ENCODE measurements at regions not wholly inside any gene's neighbourhood (a gene's known extent, or its start where the extent isn't known, plus 50 kb on each side); places are given as distances from the start of the nearest gene placed in this dataset.

DNA sequence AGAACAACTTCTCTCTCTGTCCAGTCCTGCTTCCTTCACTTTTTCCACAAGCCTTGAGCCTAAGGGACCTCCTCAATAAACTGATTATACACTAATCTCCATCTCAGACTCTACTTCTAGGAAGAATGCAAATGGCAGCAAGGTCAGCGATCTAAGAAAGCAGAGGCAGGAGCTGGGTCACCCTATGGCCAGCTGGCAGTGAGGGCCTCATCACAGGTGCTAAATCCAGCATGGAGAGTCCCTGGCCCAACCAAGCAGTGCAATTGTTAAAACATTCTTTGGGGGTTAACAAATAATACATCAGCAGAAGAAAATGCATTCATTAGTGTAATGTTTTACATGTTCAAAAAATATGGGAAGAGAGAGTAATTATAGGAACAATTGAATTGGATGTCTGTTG, 416.0 kb downstream of the SIPA1L2 start:
- Mint-ChIP-seq H3K27me3 (peaks cover 2% of the 10 kb centered on the region), H3K4me3 (no peak overlapping the region), H3K4me1 (no peaks in the 10 kb centered on the region), H3K9me3 (peaks cover 1% of the 10 kb centered on the region), H3K27ac (no peak overlapping the region), H3K36me3 (no peaks in the 10 kb centered on the region)
- POLR2A ChIA-PET: no interaction called here
- ATAC-seq (ENCODE audit: low read depth) (no peak), DNase-seq (no peak)

- no peak overlapping the region for H3K27ac Mint-ChIP-seq
- DNase-seq (no peak), ATAC-seq (ENCODE audit: low read depth) (no peak)
- H3K36me3 Mint-ChIP-seq: no peaks in the 10 kb centered on the region
- peaks cover 1% of the 10 kb centered on the region for H3K9me3 Mint-ChIP-seq
- H3K4me1 Mint-ChIP-seq: no peaks in the 10 kb centered on the region
- H3K27me3 Mint-ChIP-seq: peaks cover under 1% of the 10 kb centered on the region
- H3K4me3 Mint-ChIP-seq: no peak overlapping the region
- POLR2A ChIA-PET: no interaction called here
Observed at GRCh38 chr1:232212253-232212652, 417.7 kb downstream of the SIPA1L2 start.

- H3K4me1 Mint-ChIP-seq: no peaks in the 10 kb centered on the region
- ATAC-seq (ENCODE audit: low read depth): no peak
- no peak overlapping the region for H3K4me3 Mint-ChIP-seq
- H3K27ac Mint-ChIP-seq: no peak overlapping the region
- H3K36me3 Mint-ChIP-seq: no peaks in the 10 kb centered on the region
- POLR2A ChIA-PET: no interaction called here
- no peaks in the 10 kb centered on the region for H3K27me3 Mint-ChIP-seq
- peaks cover 1% of the 10 kb centered on the region for H3K9me3 Mint-ChIP-seq
- DNase-seq: no peak
Observed at GRCh38 chr1:232211149-232211548, 418.8 kb downstream of the SIPA1L2 start.

- Mint-ChIP-seq H3K4me3 (no peak overlapping the region), H3K27ac (no peak overlapping the region), H3K27me3 (no peaks in the 10 kb centered on the region), H3K36me3 (no peaks in the 10 kb centered on the region), H3K4me1 (no peaks in the 10 kb centered on the region), H3K9me3 (no peaks in the 10 kb centered on the region)
- no peak for DNase-seq
- no peak for ATAC-seq (ENCODE audit: low read depth)
- POLR2A ChIA-PET: no interaction called here
Observed at GRCh38 chr1:232209357-232209756, 420.6 kb downstream of the SIPA1L2 start.

GRCh38 chr1:232207073-232207866, 422.7 kb downstream of the SIPA1L2 start:
- DNase-seq (no peak), ATAC-seq (ENCODE audit: low read depth) (no peak)
- H3K36me3 Mint-ChIP-seq: no peaks in the 10 kb centered on the region
- H3K4me3 Mint-ChIP-seq: no peak overlapping the region
- H3K9me3 Mint-ChIP-seq: peaks cover 4% of the 10 kb centered on the region
- H3K27ac Mint-ChIP-seq: no peak overlapping the region
- no peaks in the 10 kb centered on the region for H3K4me1 Mint-ChIP-seq
- no peaks in the 10 kb centered on the region for H3K27me3 Mint-ChIP-seq
- POLR2A ChIA-PET: no interaction called here

DNA sequence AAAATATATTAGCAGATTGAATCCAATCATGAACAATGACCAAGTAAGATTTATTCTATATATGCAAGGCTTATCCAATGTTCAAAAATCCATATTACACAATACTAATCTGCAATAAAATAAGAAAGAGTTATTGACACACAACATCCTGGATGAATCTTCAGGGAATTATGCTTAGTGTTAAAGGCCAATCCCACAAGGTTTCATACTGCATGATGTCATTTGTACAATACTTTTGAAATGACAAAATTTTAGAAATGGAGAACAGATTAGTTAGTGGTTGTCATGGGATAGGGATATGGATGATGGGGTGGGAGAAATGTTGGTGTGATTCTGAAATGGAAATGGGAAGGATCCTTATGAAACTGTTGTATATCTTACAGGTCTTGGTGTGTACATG, 425.7 kb downstream of the SIPA1L2 start:
- DNase-seq (no peak), ATAC-seq (ENCODE audit: low read depth) (no peak)
- peaks cover 6% of the 10 kb centered on the region for H3K9me3 Mint-ChIP-seq
- no peak overlapping the region for H3K4me3 Mint-ChIP-seq
- H3K4me1 Mint-ChIP-seq: no peaks in the 10 kb centered on the region
- no peaks in the 10 kb centered on the region for H3K27me3 Mint-ChIP-seq
- no peak overlapping the region for H3K27ac Mint-ChIP-seq
- POLR2A ChIA-PET: no interaction called here
- no peaks in the 10 kb centered on the region for H3K36me3 Mint-ChIP-seq

DNA sequence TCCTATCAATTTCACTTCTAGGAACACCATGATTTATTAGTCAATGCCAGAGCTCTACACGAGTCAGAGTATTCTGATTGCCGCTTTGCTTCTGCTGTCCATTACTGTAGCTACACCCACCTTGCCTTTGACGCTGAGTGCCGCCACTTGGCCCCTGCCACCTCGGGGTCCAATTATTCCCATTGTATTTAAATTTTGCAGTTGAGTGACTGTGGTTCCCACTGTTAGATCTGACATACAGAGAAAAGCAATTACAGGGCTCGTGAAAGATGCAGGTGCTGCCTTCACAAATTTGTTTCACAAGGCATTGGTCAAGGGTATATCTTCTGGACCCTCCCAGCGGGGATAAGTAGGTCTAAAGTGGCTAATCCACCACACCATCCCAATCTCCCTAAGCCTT, 428.9 kb downstream of the SIPA1L2 start:
- peaks cover 6% of the 10 kb centered on the region for H3K9me3 Mint-ChIP-seq
- no peak for ATAC-seq (ENCODE audit: low read depth)
- no peak overlapping the region for H3K4me3 Mint-ChIP-seq
- POLR2A ChIA-PET: no interaction called here
- H3K36me3 Mint-ChIP-seq: no peaks in the 10 kb centered on the region
- H3K27ac Mint-ChIP-seq: no peak overlapping the region
- DNase-seq: no peak
- peaks cover 3% of the 10 kb centered on the region for H3K27me3 Mint-ChIP-seq
- H3K4me1 Mint-ChIP-seq: no peaks in the 10 kb centered on the region

- Mint-ChIP-seq H3K4me3 (no peak overlapping the region), H3K27me3 (peaks cover 5% of the 10 kb centered on the region), H3K9me3 (no peaks in the 10 kb centered on the region), H3K36me3 (no peaks in the 10 kb centered on the region), H3K27ac (no peak overlapping the region), H3K4me1 (no peaks in the 10 kb centered on the region)
- ATAC-seq (ENCODE audit: low read depth): no peak
- POLR2A ChIA-PET: no interaction called here
- DNase-seq: no peak
Observed at GRCh38 chr1:232196042-232196441, 433.9 kb downstream of the SIPA1L2 start.

GRCh38 chr1:232194424-232194823, 435.5 kb downstream of the SIPA1L2 start:
- ATAC-seq (ENCODE audit: low read depth): no peak
- H3K36me3 Mint-ChIP-seq: no peaks in the 10 kb centered on the region
- H3K27me3 Mint-ChIP-seq: peaks cover 7% of the 10 kb centered on the region

GRCh38 chr1:232193451-232193783, 436.5 kb downstream of the SIPA1L2 start:
- no peaks in the 10 kb centered on the region for H3K4me1 Mint-ChIP-seq
- POLR2A ChIA-PET: no interaction called here
- no peaks in the 10 kb centered on the region for H3K9me3 Mint-ChIP-seq
- DNase-seq (no peak), ATAC-seq (ENCODE audit: low read depth) (no peak)
- H3K27me3 Mint-ChIP-seq: peaks cover 7% of the 10 kb centered on the region
- H3K4me3 Mint-ChIP-seq: no peak overlapping the region
- no peaks in the 10 kb centered on the region for H3K36me3 Mint-ChIP-seq
- no peak overlapping the region for H3K27ac Mint-ChIP-seq

More at GRCh38 chr1:232194424-232194823, 435.5 kb downstream of the SIPA1L2 start:
- POLR2A ChIA-PET: no interaction called here
- H3K4me1 Mint-ChIP-seq: no peaks in the 10 kb centered on the region
- H3K4me3 Mint-ChIP-seq: no peak overlapping the region
- DNase-seq: no peak
- H3K27ac Mint-ChIP-seq: no peak overlapping the region
- H3K9me3 Mint-ChIP-seq: no peaks in the 10 kb centered on the region

DNA sequence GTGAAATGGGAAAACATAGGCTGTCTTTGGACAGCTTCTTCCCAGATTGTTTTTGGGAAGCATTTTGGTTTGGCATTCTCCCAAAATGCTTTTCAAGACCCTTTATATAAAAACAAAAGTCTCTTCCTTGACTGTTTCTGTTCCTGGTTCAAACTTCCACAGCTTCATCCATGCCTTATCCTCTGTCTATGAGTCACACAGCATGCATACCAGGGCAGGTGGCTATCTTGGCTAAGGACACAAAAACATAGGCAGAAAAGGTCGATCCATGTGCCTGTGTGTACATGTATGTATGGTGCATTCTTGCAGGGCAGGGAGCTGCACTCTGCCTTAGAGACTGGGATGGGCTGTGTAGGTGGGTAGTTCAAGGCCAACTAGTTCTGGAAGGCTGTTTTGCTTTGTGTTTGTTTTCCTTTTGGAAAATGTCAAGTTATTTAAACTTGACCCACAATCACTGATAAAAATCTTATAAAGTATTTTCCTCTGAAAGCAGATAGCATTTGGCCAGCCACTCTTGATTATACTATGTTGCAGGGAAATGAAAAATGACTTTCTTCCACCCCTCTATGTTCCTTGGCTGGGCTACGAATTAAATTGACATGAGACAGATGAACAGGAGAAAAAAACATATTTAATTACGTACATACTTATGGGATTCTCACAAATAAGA, 437.0 kb downstream of the SIPA1L2 start:
- no peak for ATAC-seq (ENCODE audit: low read depth)
- POLR2A ChIA-PET: no interaction called here
- peaks cover 7% of the 10 kb centered on the region for H3K27me3 Mint-ChIP-seq
- H3K9me3 Mint-ChIP-seq: no peaks in the 10 kb centered on the region
- DNase-seq: no peak
- H3K4me3 Mint-ChIP-seq: no peak overlapping the region
- H3K27ac Mint-ChIP-seq: no peak overlapping the region
- no peaks in the 10 kb centered on the region for H3K4me1 Mint-ChIP-seq
- no peaks in the 10 kb centered on the region for H3K36me3 Mint-ChIP-seq

DNA sequence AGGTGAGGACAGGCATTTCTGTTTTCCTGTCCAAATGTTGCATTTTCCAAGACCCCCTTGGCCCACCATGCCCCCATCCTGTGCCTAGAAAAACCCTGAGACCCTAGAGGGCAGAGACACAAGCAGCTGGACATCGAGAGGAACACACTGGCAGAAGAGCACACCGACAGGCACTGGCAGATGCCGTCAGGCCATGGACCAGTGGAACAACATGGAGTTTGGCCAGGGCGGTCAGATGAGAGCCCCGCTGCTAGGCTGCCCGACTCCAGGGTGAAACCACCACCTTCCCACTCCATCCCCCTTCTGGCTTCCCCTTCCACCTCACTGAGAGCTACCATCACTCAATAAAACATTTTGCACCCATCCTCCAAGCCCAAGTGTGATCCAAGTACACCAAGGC, 438.4 kb downstream of the SIPA1L2 start:
- H3K9me3 Mint-ChIP-seq: no peaks in the 10 kb centered on the region
- no peaks in the 10 kb centered on the region for H3K36me3 Mint-ChIP-seq
- no peak overlapping the region for H3K4me3 Mint-ChIP-seq
- H3K27ac Mint-ChIP-seq: no peak overlapping the region
- POLR2A ChIA-PET: no interaction called here
- DNase-seq (no peak), ATAC-seq (ENCODE audit: low read depth) (no peak)
- no peaks in the 10 kb centered on the region for H3K4me1 Mint-ChIP-seq
- peaks cover 4% of the 10 kb centered on the region for H3K27me3 Mint-ChIP-seq

DNA sequence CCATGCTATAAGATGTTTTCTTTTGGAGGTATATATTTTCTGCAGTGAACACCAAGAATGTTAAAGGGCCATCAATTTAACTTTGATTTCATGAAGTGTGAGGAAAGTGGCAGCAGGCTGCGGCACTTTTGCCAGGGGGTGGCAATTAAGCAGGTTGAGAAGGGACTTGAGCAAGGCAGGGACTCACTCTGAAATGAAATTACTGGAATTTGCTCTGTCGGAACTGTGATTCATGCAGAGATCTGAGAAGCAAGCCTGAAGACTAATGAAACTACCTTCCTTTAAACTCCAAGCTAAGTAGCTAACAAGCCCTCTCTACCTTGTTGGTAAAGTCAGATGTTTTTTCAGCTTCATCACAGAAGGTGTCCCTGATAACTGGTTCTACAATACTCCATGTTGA, 441.6 kb downstream of the SIPA1L2 start:
- no peak for ATAC-seq (ENCODE audit: low read depth)
- Mint-ChIP-seq H3K27ac (no peak overlapping the region), H3K36me3 (no peaks in the 10 kb centered on the region), H3K4me3 (no peak overlapping the region), H3K4me1 (no peaks in the 10 kb centered on the region), H3K9me3 (no peaks in the 10 kb centered on the region), H3K27me3 (peaks cover 2% of the 10 kb centered on the region)
- DNase-seq: no peak
- POLR2A ChIA-PET: no interaction called here

DNA sequence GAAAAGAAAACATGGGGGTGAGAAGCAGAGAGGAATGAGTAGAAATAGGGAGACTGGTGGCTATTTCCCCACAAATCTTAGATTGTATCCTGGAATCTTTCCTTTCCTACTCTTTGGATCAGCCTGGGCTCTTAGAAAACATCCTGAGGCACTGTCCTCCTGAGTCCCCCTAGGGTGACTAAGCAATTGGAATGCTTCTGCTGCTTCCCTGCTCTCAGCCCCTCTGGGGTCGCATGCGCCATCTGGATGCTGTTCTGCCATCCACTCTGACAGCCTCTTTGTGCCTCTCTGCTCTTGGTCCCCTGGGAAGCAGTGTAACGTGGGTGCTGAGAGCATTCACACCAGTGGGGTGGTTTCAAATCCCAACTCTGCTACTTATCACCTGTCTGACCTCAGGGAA, 443.0 kb downstream of the SIPA1L2 start:
- POLR2A ChIA-PET: no interaction called here
- no peaks in the 10 kb centered on the region for H3K4me1 Mint-ChIP-seq
- H3K4me3 Mint-ChIP-seq: no peak overlapping the region
- ATAC-seq (ENCODE audit: low read depth): no peak
- no peak for DNase-seq
- no peaks in the 10 kb centered on the region for H3K36me3 Mint-ChIP-seq
- H3K27me3 Mint-ChIP-seq: peaks cover 2% of the 10 kb centered on the region
- H3K27ac Mint-ChIP-seq: no peak overlapping the region
- H3K9me3 Mint-ChIP-seq: no peaks in the 10 kb centered on the region

All from activated naive CD8-positive, alpha-beta T cell treated with anti-CD3 and anti-CD28 coated beads, Interleukin-2, amount 10 ng/mL, durations not matched to agents 7 days and 5 days (primary cell).